RWPE2 (cell line): ENCODE measurements at regions not wholly inside any gene's neighbourhood (a gene's known extent, or its start where the extent isn't known, plus 50 kb on each side); places are given as distances from the start of the nearest gene placed in this dataset.
A peak's percentile ranks its signal among the peaks of the same experiment; 100 is the strongest.

ENCODE experiments used
- ATAC-seq: fragments of 200-7000 bp; cut with Tn5 transposase; 3 replicates; pipeline ENCODE4 v1.9.1; 2021; ENCODE audit warnings: low read depth
- DNase-seq: peaks from one replicate; pipeline ENCODE4 v3.0.0-alpha.2; 2020; ENCODE audit warnings: low spot score
- H3K27ac ChIP-seq: fragments of 450-650 bp; 2 replicates; pipeline ENCODE4 v1.5.1; 2017; ENCODE audit warnings: mild to moderate bottlenecking; ENCODE audit not compliant: poor library complexity, severe bottlenecking
- H3K27me3 ChIP-seq: fragments of 250-450 bp; sonication (Bioruptor Pico); 2 replicates; pipeline ENCODE4 v1.5.1; 2021; ENCODE audit warnings: mild to moderate bottlenecking, moderate library complexity; ENCODE audit not compliant: insufficient read depth, poor library complexity, severe bottlenecking
- H3K36me3 ChIP-seq: fragments of 250-450 bp; sonication (Bioruptor Pico); 2 replicates; pipeline ENCODE4 v1.5.1; 2020; ENCODE audit warnings: low read depth, mild to moderate bottlenecking, moderate library complexity
- H3K4me1 ChIP-seq: fragments of 250-450 bp; sonication (Bioruptor Pico); 2 replicates; pipeline ENCODE4 v1.5.1; 2021; ENCODE audit warnings: mild to moderate bottlenecking, moderate library complexity; ENCODE audit not compliant: insufficient read depth, poor library complexity, severe bottlenecking
- H3K4me3 ChIP-seq: fragments of 250-450 bp; sonication (Bioruptor Pico); 2 replicates; pipeline ENCODE4 v1.5.1; 2021; ENCODE audit warnings: mild to moderate bottlenecking, moderate library complexity; ENCODE audit not compliant: severe bottlenecking
- H3K9me3 ChIP-seq: fragments of 250-450 bp; sonication (Bioruptor Pico); 2 replicates; pipeline ENCODE4 v1.5.1; 2021; ENCODE audit warnings: mild to moderate bottlenecking, moderate library complexity; ENCODE audit not compliant: severe bottlenecking
- TF ChIP-seq, protein P1 (sequence below): fragments of 450-650 bp; IDR thresholded peaks from one replicate; pipeline ENCODE4 v1.5.1; 2017; ENCODE audit warnings: mild to moderate bottlenecking, moderate library complexity; ENCODE audit not compliant: poor library complexity, severe bottlenecking

DNA sequence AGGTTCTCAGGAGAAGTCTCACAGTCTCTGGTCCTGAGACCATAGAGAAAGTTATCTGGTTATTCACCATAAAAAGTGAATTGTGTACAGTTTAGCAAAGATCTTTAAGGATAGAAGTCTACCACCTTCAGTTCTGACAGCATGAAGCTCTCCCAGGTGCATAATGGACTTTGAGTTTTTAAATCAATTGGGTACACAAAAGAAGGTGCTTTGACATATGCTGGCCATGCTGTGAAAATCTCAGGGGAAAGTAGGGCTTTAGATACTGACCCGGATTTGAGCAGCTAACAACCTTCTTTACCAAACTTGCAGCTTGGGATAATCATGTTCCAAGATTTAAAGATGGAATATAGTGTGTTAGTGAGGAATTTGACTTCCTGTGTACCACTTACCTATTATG lies 264.2 kb downstream of the ZSWIM6 start:
- no peaks in the 10 kb centered on the region for H3K36me3 ChIP-seq
- no peak overlapping the region for H3K4me3 ChIP-seq
- peaks cover 5% of the 10 kb centered on the region for H3K9me3 ChIP-seq
- TF ChIP-seq, protein P1, sequence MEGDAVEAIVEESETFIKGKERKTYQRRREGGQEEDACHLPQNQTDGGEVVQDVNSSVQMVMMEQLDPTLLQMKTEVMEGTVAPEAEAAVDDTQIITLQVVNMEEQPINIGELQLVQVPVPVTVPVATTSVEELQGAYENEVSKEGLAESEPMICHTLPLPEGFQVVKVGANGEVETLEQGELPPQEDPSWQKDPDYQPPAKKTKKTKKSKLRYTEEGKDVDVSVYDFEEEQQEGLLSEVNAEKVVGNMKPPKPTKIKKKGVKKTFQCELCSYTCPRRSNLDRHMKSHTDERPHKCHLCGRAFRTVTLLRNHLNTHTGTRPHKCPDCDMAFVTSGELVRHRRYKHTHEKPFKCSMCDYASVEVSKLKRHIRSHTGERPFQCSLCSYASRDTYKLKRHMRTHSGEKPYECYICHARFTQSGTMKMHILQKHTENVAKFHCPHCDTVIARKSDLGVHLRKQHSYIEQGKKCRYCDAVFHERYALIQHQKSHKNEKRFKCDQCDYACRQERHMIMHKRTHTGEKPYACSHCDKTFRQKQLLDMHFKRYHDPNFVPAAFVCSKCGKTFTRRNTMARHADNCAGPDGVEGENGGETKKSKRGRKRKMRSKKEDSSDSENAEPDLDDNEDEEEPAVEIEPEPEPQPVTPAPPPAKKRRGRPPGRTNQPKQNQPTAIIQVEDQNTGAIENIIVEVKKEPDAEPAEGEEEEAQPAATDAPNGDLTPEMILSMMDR, result no peak
- H3K27ac ChIP-seq, result no peak overlapping the region
- H3K4me1 ChIP-seq, result no peaks in the 10 kb centered on the region
- H3K27me3 ChIP-seq, result no peaks in the 10 kb centered on the region
- ATAC-seq, result no peak
- no peak for DNase-seq

- TF ChIP-seq, protein P1, result no peak
- peaks cover 5% of the 10 kb centered on the region for H3K9me3 ChIP-seq
- DNase-seq, result no peak
- no peaks in the 10 kb centered on the region for H3K36me3 ChIP-seq
- no peaks in the 10 kb centered on the region for H3K4me1 ChIP-seq
- H3K4me3 ChIP-seq, result no peak overlapping the region
- no peaks in the 10 kb centered on the region for H3K27me3 ChIP-seq
- ATAC-seq, result no peak
- H3K27ac ChIP-seq, result no peak overlapping the region
Observed at GRCh38 chr5:61597684-61598083, 265.6 kb downstream of the ZSWIM6 start.

DNA sequence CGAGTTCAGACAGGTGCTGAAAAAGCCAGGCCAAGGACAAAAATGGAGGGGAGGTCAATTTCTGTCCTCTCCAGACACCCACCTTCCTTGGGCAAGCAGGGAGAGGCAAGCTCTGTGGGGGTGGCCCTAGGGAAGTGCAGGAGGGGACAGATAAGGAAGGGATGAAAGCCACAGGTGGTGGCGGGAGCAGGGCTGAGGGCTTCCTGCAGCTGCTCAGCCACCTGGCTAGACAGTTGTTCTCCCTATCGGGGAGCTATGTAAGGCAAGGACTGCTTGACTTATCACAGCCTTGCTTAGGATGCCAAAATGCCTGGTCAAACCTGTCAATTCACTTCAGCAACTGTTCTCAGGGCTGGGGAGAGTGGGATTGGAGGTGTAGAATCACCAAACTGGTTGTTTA lies 266.1 kb downstream of the ZSWIM6 start:
- no peak for DNase-seq

DNA sequence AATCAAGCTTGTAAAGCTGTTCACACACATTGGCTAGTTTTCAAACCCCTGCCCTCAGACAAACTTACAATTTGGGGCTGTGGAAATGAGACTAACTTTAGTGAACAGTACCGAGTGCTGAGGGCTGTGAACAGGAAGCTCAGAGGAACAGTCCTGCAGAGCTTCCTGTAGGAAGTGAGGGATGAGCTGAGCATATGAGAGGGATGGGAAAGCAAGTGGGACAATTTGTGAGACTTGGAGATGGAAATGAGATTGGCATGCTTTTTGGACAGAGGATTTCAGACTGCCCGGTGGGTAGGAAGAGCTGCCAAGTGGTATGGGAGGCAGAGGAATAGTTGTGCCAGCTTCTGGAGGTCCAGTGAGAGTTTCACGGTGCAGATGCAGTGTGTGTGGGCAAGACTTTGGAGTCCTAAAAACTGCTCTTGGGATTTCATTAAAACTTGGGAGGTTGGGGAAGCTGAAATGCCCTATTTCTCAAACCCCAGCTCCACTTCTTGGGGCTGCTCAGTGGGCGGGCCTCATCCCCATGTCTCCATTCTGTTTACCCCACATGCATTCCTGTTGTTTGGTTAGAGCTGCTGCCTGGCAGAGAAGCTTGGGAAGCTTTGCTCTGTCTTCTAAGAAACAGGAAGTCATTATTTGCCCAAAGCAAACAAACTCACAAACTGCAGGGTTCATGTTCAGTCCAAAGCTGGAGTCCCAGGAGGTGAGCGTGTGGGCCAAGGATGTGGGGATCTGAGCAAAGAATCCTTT lies 267.5 kb downstream of the ZSWIM6 start:
- ATAC-seq (peak; percentile 63), DNase-seq (no peak)
- H3K9me3 ChIP-seq, result peaks cover 5% of the 10 kb centered on the region
- no peak overlapping the region for H3K27ac ChIP-seq
- H3K36me3 ChIP-seq, result no peaks in the 10 kb centered on the region
- H3K4me1 ChIP-seq, result peaks cover 6% of the 10 kb centered on the region
- H3K27me3 ChIP-seq, result no peaks in the 10 kb centered on the region
- TF ChIP-seq, protein P1, result no peak
- H3K4me3 ChIP-seq, result no peak overlapping the region

More for the DNA sequence above, 266.1 kb downstream of the ZSWIM6 start:
- TF ChIP-seq, protein P1, result no peak
- Histone ChIP-seq H3K27me3 (no peaks in the 10 kb centered on the region), H3K4me1 (no peaks in the 10 kb centered on the region), H3K9me3 (peaks cover 5% of the 10 kb centered on the region), H3K36me3 (no peaks in the 10 kb centered on the region), H3K4me3 (no peak overlapping the region), H3K27ac (no peak overlapping the region)
- ATAC-seq, result no peak

DNA sequence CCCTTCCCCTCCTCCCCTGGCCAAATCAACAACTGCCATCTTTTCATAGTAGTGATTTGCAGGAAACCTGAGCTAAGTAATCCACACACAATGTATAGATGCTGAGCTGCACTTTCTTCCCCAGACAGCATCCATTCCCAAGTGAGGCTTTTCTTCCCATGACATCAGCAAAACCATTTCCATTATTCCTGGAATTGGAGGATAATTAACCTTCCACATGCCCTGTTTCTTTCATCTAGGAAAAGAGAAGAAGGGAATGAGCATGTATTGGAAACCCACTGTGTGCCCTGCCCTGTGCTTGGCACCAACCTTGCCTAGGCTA lies 268.0 kb downstream of the ZSWIM6 start:
- H3K4me3 ChIP-seq, result no peak overlapping the region
- peaks cover 5% of the 10 kb centered on the region for H3K9me3 ChIP-seq
- H3K27ac ChIP-seq, result no peak overlapping the region
- peaks cover 11% of the 10 kb centered on the region for H3K4me1 ChIP-seq
- DNase-seq (no peak), ATAC-seq (no peak)
- TF ChIP-seq, protein P1, result no peak
- H3K36me3 ChIP-seq, result no peaks in the 10 kb centered on the region
- no peaks in the 10 kb centered on the region for H3K27me3 ChIP-seq
